ENCODE measurements at regions not wholly inside any gene's neighbourhood (a gene's known extent, or its start where the extent isn't known, plus 50 kb on each side); places are given as distances from the start of the nearest gene placed in this dataset.
A peak's percentile ranks its signal among the peaks of the same experiment; 100 is the strongest.

DNA sequence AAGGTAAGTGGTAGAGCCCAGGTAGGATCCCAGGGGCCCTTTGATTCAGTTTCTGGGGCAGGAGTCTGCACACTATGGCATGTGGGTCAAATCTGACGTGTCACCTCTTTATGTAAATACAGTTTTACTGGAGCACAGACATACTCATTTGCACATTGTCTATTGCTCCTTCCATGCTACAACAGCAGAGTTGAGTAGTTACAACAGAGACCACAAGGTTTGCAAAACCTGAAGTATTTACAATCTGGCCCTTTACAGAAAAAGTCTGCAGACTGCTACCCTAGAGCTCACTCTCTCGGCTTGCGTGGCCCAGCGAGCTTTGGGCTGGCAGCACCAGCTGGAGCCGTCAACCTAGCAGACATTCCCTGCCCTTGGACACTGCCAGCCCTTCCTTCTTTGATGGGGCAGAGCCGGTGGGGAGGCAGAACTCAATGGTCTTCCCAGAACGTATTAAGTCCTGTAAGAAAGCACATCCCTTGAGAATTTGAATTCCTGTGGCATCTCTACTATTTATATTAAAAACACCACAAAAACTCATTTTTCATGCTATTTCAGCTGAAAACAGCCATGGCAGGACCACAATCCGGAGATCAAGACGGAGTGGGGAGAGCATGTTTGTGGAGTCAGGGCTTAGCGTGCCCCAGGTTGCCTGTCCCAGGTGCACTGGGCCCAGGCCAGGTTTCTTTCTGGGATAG, 133.1 kb upstream of the NUDT7 start:
- in situ Hi-C loops (cut with HindIII; ENCODE audit: low pct_unique_long_range_greater_than_20kb, low sequenced_read_pairs): no loop called here
- no peak for DNase-seq (ENCODE audit: low read depth in 1 of 2, low spot score in 1 of 2)
- TF ChIP-seq JUND (IDR thresholded peaks at IDR 0.05; ENCODE audit: low read depth): no peak

DNA sequence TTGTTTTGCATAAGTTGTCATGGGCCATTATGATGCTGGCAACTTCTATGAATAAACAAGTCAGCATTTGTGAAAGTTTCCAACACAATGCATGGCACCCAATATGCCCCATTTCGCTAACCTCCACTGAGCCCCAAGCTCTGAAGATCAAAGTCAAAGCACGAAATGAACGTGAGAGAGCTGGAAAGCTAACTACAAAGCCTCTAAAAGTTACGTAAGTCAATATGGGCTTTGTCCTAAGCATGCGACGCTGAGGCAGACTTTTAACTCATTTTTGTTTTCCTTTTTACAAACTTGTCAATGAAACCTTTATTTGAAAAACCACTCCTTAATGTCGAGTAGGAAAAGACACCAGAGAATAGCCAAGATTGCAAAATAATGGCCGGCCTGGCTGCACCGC, 131.6 kb upstream of the NUDT7 start:
- DNase-seq (ENCODE audit: low read depth in 1 of 2, low spot score in 1 of 2): no peak
- in situ Hi-C loops (cut with HindIII; ENCODE audit: low pct_unique_long_range_greater_than_20kb, low sequenced_read_pairs): no loop called here
- TF ChIP-seq JUND (IDR thresholded peaks at IDR 0.05; ENCODE audit: low read depth): no peak

DNA sequence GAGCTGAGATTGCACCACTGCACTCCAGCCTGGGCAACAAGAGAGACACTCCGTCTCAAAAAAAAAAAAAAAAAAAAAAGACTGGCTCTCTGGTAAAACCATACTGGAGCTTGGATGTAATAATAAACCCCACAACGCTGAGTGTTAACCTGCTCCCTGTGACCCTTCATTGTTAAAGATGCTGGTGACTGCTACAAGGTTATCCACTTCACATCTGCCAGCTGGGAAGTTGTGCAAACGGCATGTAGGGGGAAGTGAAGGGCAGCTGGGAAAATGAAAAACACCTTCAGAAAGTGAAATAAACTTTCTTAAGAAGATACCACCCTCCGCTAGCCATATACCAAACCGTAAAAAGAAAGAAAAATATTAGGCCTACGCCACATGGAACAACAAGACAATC, 131.0 kb upstream of the NUDT7 start:
- TF ChIP-seq JUND (IDR thresholded peaks at IDR 0.05; ENCODE audit: low read depth): no peak
- in situ Hi-C loops (cut with HindIII; ENCODE audit: low pct_unique_long_range_greater_than_20kb, low sequenced_read_pairs): no loop called here
- no peak for DNase-seq (ENCODE audit: low read depth in 1 of 2, low spot score in 1 of 2)

DNA sequence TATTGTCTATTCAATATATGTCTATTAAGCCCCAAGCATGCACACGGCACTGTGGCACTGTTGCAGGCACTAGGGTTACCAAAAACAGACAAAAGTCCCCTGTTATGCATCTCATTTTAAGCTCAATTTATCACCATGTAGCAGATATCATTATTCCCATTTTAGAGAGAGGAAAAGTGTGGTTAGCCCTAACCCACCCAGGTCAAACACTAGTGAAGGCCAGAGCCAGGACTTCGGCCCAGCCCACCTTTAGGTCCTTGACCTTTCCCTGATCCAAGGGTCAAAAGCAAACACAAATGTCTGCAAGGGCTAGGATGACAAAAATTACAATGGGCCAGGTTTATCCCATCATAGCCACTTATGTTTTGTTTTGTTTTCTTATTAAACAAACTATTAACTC, 130.3 kb upstream of the NUDT7 start:
- TF ChIP-seq JUND (IDR thresholded peaks at IDR 0.05; ENCODE audit: low read depth): no peak
- DNase-seq (ENCODE audit: low read depth in 1 of 2, low spot score in 1 of 2): no peak
- in situ Hi-C loops (cut with HindIII; ENCODE audit: low pct_unique_long_range_greater_than_20kb, low sequenced_read_pairs): no loop called here

DNA sequence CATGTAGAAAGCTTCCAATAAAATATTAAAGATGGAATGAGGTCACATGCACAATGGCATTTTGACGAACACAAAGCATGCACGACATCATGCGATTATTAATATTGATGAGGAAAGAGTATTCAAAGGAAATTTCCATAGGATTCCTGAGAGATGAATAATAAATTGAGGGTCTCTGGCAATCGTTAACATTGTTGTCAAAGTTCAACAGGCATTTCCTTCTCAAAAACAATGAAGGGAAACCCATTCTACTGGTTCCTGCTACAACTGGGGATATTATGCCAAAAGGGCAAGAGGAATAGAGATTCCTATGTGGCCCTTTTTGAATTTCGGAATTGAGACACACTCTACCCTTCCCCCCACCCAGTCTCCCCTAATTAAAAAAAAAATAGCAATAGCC, 128.3 kb upstream of the NUDT7 start:
- no peak for TF ChIP-seq JUND (IDR thresholded peaks at IDR 0.05; ENCODE audit: low read depth)
- in situ Hi-C loops (cut with HindIII; ENCODE audit: low pct_unique_long_range_greater_than_20kb, low sequenced_read_pairs): no loop called here
- DNase-seq (ENCODE audit: low read depth in 1 of 2, low spot score in 1 of 2): no peak

DNA sequence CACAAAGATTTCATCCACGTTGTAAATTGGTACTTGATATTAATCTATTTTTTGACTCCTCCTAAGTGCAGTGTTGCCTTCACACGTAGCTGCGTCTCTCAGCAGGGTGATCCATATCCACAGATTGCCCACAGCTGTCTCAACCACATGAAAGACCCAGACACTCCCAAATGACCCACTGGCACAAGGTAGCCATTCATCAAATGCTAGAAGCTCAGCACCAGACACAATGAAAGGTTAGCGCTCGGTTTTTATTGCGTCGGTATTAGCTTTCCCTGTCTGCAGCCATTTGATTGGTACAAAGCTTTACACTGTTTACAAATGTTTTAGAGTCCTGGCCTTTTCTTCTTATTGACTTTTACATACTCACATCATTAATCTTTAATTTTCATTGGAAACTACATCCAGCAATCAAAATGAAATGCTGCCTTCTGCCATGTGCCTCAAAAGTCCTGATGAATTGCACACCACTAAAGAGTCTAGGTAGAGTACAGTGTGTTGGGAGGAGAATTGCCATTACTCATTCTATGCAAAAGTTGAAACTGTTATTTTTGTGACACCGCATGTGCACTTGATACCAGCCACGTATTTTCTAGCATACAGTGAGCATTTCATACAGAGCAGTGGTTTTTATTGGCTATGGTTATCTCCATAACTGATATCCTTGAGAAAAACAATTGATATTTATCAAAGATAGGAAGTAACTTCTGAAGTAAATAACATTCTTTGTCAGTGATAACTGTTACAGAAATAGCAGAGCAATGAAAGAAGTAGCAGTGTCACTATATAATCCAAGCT, 127.3 kb upstream of the NUDT7 start:
- in situ Hi-C loops (cut with HindIII; ENCODE audit: low pct_unique_long_range_greater_than_20kb, low sequenced_read_pairs): no loop called here
- DNase-seq (ENCODE audit: low read depth in 1 of 2, low spot score in 1 of 2): no peak
- TF ChIP-seq JUND (IDR thresholded peaks at IDR 0.05; ENCODE audit: low read depth): no peak

DNA sequence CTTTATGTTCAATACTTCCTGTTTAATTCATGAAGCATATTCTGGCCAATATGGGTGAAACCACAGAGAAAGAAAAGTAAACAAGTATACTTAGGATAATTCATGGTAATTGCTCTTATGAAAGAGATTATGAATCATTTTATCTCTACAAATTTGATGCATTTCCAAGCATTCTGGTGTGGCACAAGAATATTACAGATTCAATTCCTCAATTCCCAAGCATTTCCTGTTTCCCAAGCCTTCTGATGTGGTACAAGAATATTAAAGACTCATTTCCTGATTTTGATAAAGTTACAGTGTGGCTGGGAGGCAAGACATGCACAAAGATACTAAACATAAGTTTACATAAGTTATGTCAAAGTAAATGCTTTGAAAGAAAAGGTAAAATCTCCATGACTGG, 126.1 kb upstream of the NUDT7 start:
- DNase-seq (ENCODE audit: low read depth in 1 of 2, low spot score in 1 of 2): no peak
- TF ChIP-seq JUND (IDR thresholded peaks at IDR 0.05; ENCODE audit: low read depth): no peak
- in situ Hi-C loops (cut with HindIII; ENCODE audit: low pct_unique_long_range_greater_than_20kb, low sequenced_read_pairs): no loop called here

DNA sequence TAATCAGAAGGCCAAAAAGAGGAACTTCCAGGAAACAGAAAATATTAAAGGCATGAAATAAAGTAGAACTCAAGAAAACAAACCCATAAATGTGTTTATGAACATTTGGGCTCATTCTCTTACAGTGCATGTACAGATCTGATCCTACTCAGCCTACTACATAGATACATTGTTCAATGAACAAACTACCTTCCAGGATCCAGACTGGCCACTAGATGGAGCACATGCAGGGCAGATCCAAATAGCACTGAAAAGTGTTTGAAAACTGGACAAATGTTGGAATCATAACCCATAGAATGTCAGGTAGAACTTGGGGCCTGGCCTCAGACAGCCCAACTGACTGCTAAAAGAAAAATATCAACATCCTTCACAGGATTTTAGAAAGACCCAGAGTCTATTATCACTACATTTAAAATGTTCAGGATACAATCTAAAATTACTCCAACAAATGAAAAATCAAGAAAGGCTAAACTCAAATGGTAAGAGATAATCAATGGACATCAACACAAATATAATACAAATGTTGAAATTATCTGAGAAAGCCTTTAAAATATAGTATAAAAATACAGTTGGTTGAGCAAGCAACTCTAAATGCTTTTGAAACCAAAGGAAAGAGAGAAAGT, 122.4 kb upstream of the NUDT7 start:
- in situ Hi-C loops (cut with HindIII; ENCODE audit: low pct_unique_long_range_greater_than_20kb, low sequenced_read_pairs): no loop called here

DNA sequence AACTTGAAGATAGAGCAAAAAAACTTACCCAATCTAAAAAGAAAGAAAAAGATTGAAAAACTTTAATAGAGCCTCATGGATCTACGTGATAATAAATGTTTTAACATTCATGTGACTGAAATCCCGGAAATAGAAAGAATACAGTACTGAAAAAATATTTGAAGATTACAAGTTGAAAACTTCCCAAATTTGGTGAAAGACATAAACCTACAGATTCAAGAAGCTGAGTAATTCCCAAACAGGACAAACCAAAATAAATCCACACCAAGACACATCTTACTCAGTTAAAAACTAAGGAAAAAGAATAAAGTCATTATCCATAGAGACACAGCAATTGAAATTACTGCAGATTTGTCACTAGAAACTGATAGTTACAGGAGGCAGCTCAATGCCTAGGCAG, 121.8 kb upstream of the NUDT7 start:
- DNase-seq (ENCODE audit: low read depth in 1 of 2, low spot score in 1 of 2): no peak
- in situ Hi-C loops (cut with HindIII; ENCODE audit: low pct_unique_long_range_greater_than_20kb, low sequenced_read_pairs): no loop called here
- no peak for TF ChIP-seq JUND (IDR thresholded peaks at IDR 0.05; ENCODE audit: low read depth)

More for the DNA sequence above, 122.4 kb upstream of the NUDT7 start:
- DNase-seq (ENCODE audit: low read depth in 1 of 2, low spot score in 1 of 2): peak; percentile 43 to 76
- no peak for TF ChIP-seq JUND (IDR thresholded peaks at IDR 0.05; ENCODE audit: low read depth)

DNA sequence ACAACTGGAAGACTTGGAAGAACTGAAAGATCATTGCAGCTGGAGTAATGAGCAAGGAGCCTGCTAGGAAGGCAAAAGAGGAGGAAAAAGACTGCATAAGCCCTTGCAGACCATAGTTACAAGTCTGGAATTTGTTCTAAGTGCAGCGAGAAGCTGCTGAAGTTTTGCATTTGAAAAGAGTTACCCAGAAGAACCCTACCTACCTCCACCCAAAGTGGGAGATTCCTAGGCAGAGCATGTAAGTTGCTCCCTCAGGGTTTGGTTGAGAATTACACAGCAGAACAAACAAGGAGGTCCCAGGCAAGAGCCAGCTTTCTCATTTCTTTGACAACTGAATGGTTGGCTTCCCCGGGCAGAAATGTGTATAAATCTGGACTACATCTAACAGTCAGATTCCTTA, 118.7 kb upstream of the NUDT7 start:
- peak; percentile 6 to 53 for DNase-seq (ENCODE audit: low read depth in 1 of 2, low spot score in 1 of 2)
- no peak for TF ChIP-seq JUND (IDR thresholded peaks at IDR 0.05; ENCODE audit: low read depth)
- in situ Hi-C loops (cut with HindIII; ENCODE audit: low pct_unique_long_range_greater_than_20kb, low sequenced_read_pairs): no loop called here

DNA sequence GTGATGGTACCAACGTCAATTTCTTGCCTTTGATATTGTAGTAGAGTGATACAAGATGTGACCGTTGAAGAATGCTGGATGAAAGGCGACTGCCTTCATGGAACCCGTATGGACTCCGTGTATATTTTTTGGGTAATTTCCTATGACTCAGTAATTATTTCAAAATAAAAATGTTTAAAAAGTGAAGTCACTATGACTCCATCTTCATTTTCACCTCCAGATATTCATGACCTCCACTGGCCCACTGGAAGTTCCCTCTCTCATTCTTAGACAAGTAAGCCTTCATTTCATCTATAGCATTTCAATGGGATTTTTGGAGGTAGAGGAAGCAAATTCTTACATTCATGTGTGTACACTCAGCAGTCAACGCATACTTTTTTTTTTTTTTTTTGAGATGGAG, 111.8 kb upstream of the NUDT7 start:
- in situ Hi-C loops (cut with HindIII; ENCODE audit: low pct_unique_long_range_greater_than_20kb, low sequenced_read_pairs): no loop called here
- no peak for TF ChIP-seq JUND (IDR thresholded peaks at IDR 0.05; ENCODE audit: low read depth)
- DNase-seq (ENCODE audit: low read depth in 1 of 2, low spot score in 1 of 2): no peak

DNA sequence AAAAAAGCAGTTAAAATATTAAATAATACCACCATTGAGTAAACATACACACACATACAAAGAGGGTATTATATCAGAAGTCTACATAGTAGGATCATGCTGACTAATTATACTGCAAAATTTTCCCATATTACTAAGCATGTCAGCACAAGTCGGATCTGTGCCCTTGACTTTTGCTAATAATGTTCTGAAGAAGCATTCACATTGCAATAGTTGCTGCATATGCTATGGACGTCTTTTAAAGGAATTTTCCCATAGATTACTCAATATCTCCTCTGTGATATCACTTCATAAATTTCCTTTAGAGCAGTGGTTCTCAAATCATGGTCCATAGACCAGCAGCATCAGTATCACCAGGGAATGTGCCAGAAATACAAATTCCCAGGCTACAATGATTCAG, 110.9 kb upstream of the NUDT7 start:
- no peak for DNase-seq (ENCODE audit: low read depth in 1 of 2, low spot score in 1 of 2)
- no peak for TF ChIP-seq JUND (IDR thresholded peaks at IDR 0.05; ENCODE audit: low read depth)
- in situ Hi-C loops (cut with HindIII; ENCODE audit: low pct_unique_long_range_greater_than_20kb, low sequenced_read_pairs): no loop called here

DNA sequence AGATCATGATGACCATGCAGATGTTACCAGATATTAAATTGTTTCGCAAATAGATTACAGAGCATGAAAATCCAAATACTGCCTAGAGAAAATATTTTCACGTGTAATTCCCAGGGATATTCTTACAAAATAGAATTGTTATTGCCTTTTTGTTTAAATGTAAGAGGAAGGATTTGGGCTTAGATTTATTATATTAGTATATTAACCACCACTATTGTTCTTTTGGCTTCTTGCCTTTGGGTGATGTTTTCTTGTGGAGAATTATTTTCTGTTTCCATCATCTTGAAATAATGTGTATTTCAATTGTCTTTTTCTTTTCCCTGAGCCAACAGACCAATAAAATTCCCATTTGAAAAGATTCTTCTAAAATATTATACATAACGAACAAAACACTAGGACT, 109.7 kb upstream of the NUDT7 start:
- in situ Hi-C loops (cut with HindIII; ENCODE audit: low pct_unique_long_range_greater_than_20kb, low sequenced_read_pairs): no loop called here
- DNase-seq (ENCODE audit: low read depth in 1 of 2, low spot score in 1 of 2): no peak
- TF ChIP-seq JUND (IDR thresholded peaks at IDR 0.05; ENCODE audit: low read depth): no peak
